ENCODE measurements at regions not wholly inside any gene's neighbourhood (a gene's known extent, or its start where the extent isn't known, plus 50 kb on each side); places are given as distances from the start of the nearest gene placed in this dataset.

DNA sequence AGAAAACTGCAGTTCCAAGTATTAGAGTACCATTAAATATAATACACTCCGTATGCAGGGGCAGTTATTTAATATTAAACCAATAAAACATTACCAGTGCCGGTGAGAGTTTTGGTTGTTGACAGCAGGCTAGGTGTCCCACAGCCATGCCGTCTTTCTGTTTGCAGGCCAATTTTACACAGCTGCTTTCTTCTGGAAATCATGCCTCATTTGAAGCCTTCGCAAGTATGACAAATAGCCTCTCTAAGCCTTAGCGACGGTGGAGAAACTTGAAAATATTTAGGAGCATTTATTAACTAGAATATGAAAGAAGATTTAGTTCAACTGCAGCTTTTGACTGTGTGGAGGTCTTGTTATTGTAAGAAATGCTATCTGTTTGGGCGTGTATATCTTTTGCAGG lies 226.0 kb downstream of the BMP2 start:
- Histone ChIP-seq H3K27ac (ENCODE audit: low read depth in 2 of 2, low read length in 2 of 2) (no peak overlapping the region), H3K36me3 (ENCODE audit: control insufficient read depth in 2 of 3, insufficient read depth in 3 of 3, low read length in 3 of 3) (no peaks in the 10 kb centered on the region), H3K4me3 (ENCODE audit: low read length in 3 of 3) (no peak overlapping the region), H3K9ac (ENCODE audit: low read length in 3 of 3) (no peak overlapping the region), H3K4me1 (ENCODE audit: control insufficient read depth in 2 of 3, insufficient read depth in 2 of 3, low read depth in 1 of 3, low read length in 3 of 3) (no peaks in the 10 kb centered on the region), H3K9me3 (ENCODE audit: control insufficient read depth in 2 of 3, insufficient read depth in 1 of 3, low read length in 3 of 3) (no peaks in the 10 kb centered on the region), H3K27me3 (ENCODE audit: control insufficient read depth, insufficient read depth, low read length) (no peaks in the 10 kb centered on the region)
- TF ChIP-seq, protein P1, sequence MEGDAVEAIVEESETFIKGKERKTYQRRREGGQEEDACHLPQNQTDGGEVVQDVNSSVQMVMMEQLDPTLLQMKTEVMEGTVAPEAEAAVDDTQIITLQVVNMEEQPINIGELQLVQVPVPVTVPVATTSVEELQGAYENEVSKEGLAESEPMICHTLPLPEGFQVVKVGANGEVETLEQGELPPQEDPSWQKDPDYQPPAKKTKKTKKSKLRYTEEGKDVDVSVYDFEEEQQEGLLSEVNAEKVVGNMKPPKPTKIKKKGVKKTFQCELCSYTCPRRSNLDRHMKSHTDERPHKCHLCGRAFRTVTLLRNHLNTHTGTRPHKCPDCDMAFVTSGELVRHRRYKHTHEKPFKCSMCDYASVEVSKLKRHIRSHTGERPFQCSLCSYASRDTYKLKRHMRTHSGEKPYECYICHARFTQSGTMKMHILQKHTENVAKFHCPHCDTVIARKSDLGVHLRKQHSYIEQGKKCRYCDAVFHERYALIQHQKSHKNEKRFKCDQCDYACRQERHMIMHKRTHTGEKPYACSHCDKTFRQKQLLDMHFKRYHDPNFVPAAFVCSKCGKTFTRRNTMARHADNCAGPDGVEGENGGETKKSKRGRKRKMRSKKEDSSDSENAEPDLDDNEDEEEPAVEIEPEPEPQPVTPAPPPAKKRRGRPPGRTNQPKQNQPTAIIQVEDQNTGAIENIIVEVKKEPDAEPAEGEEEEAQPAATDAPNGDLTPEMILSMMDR (IDR thresholded peaks at IDR 0.05; ENCODE audit: borderline replicate concordance, extremely low read depth, insufficient read depth), result no peak
- intact Hi-C loops (cut with DNase I), result no loop called here
- DNase-seq (no peak), FAIRE-seq (no peak)

DNA sequence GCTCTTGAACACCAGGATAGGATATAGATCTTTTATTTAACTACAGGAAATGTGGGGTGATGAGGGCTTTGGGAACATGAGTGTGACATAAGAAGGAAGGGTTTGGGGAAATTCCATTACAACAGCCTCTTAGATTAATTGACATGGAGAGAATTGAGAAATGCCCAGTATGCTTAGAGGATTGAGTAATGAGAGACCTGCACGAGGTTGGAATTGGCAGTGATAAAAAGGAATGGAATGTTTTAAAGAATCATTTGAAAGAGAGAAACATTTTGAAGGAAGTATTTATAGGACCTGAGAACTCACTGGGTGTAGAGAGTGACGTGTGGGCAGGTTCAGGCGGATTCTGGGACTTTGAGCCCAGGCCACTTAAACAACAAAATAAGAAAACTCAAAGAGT lies 227.0 kb downstream of the BMP2 start:
- Histone ChIP-seq H3K27me3 (ENCODE audit: control insufficient read depth, insufficient read depth, low read length) (no peaks in the 10 kb centered on the region), H3K4me1 (ENCODE audit: control insufficient read depth in 2 of 3, insufficient read depth in 2 of 3, low read depth in 1 of 3, low read length in 3 of 3) (no peaks in the 10 kb centered on the region), H3K9me3 (ENCODE audit: control insufficient read depth in 2 of 3, insufficient read depth in 1 of 3, low read length in 3 of 3) (no peaks in the 10 kb centered on the region), H3K4me3 (ENCODE audit: low read length in 3 of 3) (no peak overlapping the region), H3K27ac (ENCODE audit: low read depth in 2 of 2, low read length in 2 of 2) (no peak overlapping the region), H3K36me3 (ENCODE audit: control insufficient read depth in 2 of 3, insufficient read depth in 3 of 3, low read length in 3 of 3) (no peaks in the 10 kb centered on the region), H3K9ac (ENCODE audit: low read length in 3 of 3) (no peak overlapping the region)
- FAIRE-seq (no peak), DNase-seq (no peak)
- intact Hi-C loops (cut with DNase I), result no loop called here
- TF ChIP-seq, protein P1 (IDR thresholded peaks at IDR 0.05; ENCODE audit: borderline replicate concordance, extremely low read depth, insufficient read depth), result no peak

DNA sequence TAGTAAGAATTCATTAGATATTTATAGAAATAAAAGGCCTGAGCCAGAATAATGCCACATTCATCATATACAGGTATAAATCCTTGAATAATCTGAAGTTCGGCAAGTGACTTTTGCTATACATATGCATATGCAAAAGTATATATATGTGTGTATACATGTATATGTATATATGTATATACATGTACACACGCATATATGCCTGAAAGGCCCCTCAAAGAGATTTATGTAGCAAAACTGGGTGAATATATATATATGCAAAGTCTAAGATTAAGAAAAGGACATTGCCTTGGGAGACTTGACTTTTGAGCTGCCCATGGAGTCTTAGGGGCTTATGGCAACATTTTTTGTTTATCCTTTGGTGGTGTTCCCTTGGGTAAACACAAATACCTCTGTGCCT lies 231.4 kb downstream of the BMP2 start:
- FAIRE-seq (no peak), DNase-seq (no peak)
- H3K9me3 ChIP-seq (ENCODE audit: control insufficient read depth in 2 of 3, insufficient read depth in 1 of 3, low read length in 3 of 3), result no peaks in the 10 kb centered on the region
- H3K27ac ChIP-seq (ENCODE audit: low read depth in 2 of 2, low read length in 2 of 2), result no peak overlapping the region
- no peak overlapping the region for H3K4me3 ChIP-seq (ENCODE audit: low read length in 3 of 3)
- TF ChIP-seq, protein P1 (IDR thresholded peaks at IDR 0.05; ENCODE audit: borderline replicate concordance, extremely low read depth, insufficient read depth), result no peak
- intact Hi-C loops (cut with DNase I), result no loop called here
- H3K27me3 ChIP-seq (ENCODE audit: control insufficient read depth, insufficient read depth, low read length), result no peaks in the 10 kb centered on the region
- no peaks in the 10 kb centered on the region for H3K4me1 ChIP-seq (ENCODE audit: control insufficient read depth in 2 of 3, insufficient read depth in 2 of 3, low read depth in 1 of 3, low read length in 3 of 3)
- H3K36me3 ChIP-seq (ENCODE audit: control insufficient read depth in 2 of 3, insufficient read depth in 3 of 3, low read length in 3 of 3), result no peaks in the 10 kb centered on the region
- H3K9ac ChIP-seq (ENCODE audit: low read length in 3 of 3), result no peak overlapping the region

DNA sequence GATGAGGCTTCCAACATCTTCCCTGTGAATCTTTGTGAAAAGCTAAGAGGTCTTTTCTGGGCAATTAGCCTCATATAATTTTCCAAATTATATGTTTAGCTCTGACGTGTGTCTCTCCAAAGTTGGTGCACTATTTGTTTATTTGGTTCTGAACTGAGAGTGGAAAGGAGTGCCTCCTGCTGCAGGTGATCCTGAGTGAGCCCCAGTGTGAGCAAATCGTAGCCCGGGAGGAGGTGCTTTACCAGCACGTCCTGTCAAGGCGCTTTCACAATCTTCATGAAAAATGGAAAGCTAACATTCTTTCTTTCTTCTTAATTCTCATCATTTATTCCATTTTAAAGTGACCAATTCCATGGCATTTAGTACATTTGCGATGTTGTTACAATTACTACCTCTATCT lies 231.9 kb downstream of the BMP2 start:
- Histone ChIP-seq H3K27me3 (ENCODE audit: control insufficient read depth, insufficient read depth, low read length) (no peaks in the 10 kb centered on the region), H3K36me3 (ENCODE audit: control insufficient read depth in 2 of 3, insufficient read depth in 3 of 3, low read length in 3 of 3) (no peaks in the 10 kb centered on the region), H3K4me1 (ENCODE audit: control insufficient read depth in 2 of 3, insufficient read depth in 2 of 3, low read depth in 1 of 3, low read length in 3 of 3) (no peaks in the 10 kb centered on the region), H3K4me3 (ENCODE audit: low read length in 3 of 3) (no peak overlapping the region), H3K9ac (ENCODE audit: low read length in 3 of 3) (no peak overlapping the region), H3K9me3 (ENCODE audit: control insufficient read depth in 2 of 3, insufficient read depth in 1 of 3, low read length in 3 of 3) (no peaks in the 10 kb centered on the region), H3K27ac (ENCODE audit: low read depth in 2 of 2, low read length in 2 of 2) (no peak overlapping the region)
- DNase-seq (no peak), FAIRE-seq (no peak)
- intact Hi-C loops (cut with DNase I), result no loop called here
- TF ChIP-seq, protein P1 (IDR thresholded peaks at IDR 0.05; ENCODE audit: borderline replicate concordance, extremely low read depth, insufficient read depth), result no peak
